ENCODE measurements at regions not wholly inside any gene's neighbourhood (a gene's known extent, or its start where the extent isn't known, plus 50 kb on each side); places are given as distances from the start of the nearest gene placed in this dataset.

DNA sequence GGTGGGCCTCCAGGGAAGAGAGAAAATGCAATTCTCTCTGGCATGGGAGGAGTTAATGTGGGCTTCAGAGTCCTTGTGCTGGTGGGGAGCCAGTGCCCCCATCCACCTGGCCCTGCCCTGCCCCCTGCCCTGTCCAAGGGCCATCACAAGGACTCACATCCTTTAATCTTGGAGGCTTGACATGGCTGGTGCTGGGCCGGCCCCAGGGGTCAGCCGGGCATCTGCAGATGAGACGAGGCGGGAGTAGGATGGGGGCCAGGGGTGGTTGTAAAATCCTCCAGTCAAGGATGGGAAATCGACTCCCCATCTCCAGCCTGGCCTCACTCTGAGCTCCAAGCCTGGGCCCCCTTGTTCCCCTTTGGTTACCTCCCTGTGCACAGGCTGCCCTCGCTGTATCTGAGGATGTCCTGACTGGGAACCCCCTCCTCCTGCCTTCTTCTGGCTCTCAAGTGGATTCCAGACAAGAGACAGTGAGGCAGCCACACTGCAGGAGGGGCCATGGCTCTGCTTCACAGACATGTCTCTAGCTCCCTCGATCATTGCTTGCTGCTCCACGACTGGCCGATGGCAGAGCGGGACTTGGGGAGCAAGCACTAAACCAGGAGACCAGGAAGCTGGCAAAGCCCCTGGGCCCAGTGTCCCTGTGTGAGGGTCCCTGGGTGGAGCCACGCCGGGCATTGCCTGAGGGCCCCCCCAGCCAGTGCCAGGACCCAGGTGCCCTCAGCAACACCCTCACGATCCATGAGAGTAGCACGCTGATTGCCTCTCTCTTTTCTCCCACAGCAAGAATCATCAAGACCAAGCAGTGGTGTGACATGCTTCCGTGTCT is 1120.5 kb downstream of the BRD1 start:
- no peak for DNase-seq (ENCODE audit: extremely low read depth, low read depth)
- TF ChIP-seq, protein P1, sequence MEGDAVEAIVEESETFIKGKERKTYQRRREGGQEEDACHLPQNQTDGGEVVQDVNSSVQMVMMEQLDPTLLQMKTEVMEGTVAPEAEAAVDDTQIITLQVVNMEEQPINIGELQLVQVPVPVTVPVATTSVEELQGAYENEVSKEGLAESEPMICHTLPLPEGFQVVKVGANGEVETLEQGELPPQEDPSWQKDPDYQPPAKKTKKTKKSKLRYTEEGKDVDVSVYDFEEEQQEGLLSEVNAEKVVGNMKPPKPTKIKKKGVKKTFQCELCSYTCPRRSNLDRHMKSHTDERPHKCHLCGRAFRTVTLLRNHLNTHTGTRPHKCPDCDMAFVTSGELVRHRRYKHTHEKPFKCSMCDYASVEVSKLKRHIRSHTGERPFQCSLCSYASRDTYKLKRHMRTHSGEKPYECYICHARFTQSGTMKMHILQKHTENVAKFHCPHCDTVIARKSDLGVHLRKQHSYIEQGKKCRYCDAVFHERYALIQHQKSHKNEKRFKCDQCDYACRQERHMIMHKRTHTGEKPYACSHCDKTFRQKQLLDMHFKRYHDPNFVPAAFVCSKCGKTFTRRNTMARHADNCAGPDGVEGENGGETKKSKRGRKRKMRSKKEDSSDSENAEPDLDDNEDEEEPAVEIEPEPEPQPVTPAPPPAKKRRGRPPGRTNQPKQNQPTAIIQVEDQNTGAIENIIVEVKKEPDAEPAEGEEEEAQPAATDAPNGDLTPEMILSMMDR (IDR thresholded peaks at IDR 0.05; ENCODE audit: low read depth, low read length): no peak

DNA sequence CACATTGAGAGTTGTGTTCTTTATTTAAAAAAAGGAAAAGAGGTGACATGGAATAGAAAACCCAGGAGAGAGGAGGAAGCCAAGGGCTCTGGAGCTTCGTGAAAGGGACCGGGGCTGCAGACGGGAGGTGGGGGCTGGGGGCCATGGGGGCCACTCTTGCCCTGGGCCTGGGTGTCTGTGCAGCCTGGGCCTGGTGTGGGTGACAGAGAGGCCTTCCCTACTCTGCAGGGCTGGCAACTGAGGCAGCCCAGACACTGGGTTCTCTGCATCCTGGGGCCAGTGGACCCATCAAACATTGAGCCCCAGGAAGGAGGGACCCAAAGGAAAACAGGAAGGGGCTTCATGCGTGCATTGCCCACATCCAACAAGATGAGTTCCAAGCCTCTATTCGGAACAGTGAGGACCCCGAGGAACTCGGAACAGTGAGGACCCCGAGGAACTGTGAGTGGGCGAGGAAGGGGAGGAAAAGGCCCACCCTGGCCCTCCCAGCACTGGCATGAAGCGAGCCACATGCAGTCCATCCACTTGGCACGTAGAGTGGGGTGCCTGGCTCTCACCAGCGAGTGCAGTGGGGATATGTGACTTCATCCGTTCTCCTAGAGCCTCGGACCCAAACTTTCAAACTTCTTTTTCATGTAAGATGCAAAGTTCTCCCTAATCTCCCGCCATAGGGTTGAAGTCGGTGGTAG is 1121.6 kb downstream of the BRD1 start:
- DNase-seq (ENCODE audit: extremely low read depth, low read depth): no peak
- TF ChIP-seq, protein P1 (IDR thresholded peaks at IDR 0.05; ENCODE audit: low read depth, low read length): no peak

DNA sequence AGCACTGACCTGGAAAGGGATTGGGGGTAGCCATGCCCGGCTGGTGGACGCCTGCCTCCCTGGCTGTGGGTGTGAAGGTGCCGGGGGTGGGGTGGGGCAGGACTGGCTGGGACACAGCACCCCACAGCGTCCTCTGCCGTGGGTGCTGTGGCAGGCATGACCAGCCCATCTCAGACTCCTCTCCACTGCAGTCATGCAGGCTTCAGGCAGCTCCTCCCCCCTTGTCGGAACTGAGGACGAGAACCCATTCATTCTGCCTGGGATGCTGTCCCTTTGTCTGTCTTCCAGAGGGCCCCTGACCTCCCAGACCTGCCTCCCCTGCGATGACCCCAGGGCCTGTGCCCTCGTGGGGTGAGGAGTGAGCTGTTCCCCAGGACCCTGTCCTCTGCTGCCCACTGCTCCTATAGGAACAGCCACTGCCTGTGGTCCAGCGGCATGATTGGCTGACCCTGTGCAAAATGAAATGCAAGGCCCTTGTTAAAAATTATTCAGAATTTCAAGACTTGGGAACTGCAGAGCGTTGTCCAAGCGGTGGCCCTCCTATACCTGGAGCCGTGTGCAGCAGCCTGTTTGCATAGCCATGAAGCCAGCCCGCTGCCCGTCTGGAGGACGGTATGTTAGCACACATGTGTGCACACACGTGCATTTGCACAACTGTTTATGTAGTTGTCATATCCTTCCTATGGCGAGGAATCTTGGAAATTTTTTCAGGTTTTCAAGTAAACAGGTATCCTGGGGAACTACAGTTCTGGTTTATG is 1122.3 kb downstream of the BRD1 start:
- DNase-seq (ENCODE audit: extremely low read depth, low read depth): no peak
- TF ChIP-seq, protein P1 (IDR thresholded peaks at IDR 0.05; ENCODE audit: low read depth, low read length): no peak

DNA sequence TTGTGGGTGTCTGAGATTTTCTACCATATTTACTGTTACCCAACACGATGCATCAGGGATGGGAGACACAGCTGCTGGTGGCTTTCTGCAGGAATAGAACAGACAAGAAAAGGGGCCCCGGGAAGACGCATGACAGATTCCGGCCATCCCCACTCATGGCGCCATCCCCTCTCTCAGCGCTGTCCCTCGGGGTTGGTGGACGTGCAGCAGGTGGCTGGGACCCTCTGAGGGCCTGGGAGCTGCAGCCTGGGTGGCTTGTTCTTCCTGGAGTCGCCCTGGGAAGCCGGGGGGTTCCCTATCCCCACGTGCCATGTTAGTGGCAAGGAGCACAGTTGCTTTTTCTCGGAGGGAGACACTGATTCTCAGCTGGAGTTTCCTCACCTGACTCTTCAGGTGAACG is 1123.3 kb downstream of the BRD1 start:
- TF ChIP-seq, protein P1 (IDR thresholded peaks at IDR 0.05; ENCODE audit: low read depth, low read length): no peak
- no peak for DNase-seq (ENCODE audit: extremely low read depth, low read depth)

DNA sequence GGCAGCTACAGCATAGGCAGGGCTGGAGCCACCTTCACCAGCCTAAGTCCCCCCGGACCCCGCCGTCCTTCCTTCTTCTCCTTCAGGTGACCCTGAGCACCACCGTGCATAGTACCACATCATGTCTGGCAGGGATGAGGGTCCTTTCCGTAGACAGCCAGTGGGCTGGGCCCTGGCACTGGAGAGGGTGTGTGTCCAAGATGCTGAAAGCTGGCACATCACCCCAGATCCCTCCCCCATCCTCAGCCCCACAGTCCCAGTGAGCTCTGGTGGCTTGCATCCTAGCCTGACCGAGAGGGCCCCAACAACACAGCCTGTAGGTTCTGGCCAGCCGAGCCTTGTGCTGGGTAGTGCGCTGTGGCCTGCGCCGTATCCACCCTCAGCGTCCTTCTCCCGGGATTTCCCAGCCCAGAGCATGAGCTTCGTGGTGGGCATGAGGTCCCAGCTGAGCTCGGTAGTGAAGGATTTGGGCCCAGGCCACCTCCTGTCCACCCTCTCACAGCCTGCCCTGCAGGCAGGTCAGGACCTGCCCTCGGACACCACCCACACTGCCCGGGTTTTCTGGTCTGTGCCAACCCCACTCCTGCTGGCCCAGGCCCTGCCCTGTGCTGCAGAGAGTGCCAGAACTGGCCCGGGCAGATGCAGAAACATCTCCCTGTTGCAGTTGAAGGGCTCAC is 1124.3 kb downstream of the BRD1 start:
- no peak for DNase-seq (ENCODE audit: extremely low read depth, low read depth)
- TF ChIP-seq, protein P1 (IDR thresholded peaks at IDR 0.05; ENCODE audit: low read depth, low read length): no peak

DNA sequence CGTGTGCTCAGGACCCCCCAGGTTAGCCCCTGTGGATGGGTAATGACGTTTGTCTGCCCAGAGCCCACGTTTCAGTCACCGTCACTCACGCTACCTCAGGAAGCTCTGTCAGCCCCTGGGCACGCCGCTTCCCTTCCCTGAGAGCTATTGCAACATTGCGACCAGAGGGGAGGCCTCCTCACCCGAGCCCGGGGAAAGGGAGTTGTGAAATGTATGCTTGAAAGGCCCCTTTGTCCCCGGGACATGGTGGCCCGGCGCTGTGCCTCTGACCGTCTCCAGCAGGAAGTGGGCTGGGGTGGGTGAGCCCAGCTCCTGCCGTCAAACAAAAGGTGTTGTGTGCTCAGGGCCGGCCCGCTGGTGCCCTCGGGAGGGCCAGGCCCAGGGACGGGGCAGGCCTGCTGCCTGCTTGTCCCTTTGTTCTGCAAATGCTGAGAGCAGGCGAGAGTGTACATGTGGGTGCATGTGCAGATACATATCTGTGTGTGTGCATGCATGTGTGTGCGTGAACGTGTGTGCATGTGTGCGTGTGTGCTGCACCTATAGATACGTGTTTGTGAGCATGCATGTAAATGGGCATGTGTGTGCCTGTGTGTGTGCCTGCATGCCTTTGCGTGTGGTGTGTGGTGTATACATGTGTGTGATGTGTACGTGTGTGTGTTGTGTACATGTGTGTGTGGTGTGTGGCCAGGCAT is 1125.0 kb downstream of the BRD1 start:
- TF ChIP-seq, protein P1 (IDR thresholded peaks at IDR 0.05; ENCODE audit: low read depth, low read length): no peak
- DNase-seq (ENCODE audit: extremely low read depth, low read depth): no peak
